GM18517 (cell line): ENCODE measurements at regions not wholly inside any gene's neighbourhood (a gene's known extent, or its start where the extent isn't known, plus 50 kb on each side); places are given as distances from the start of the nearest gene placed in this dataset.
"Not testable (repeated sequence)": the region's sequence is repeated elsewhere in the genome, so short reads cannot be mapped to it uniquely, and the experiment has no call there.

Source experiments
- ATAC-seq: cut with Tn5 transposase; IDR thresholded peaks from one replicate; pipeline ENCODE4 v1.9.1; 2021; ENCODE audit warnings: mild to moderate bottlenecking, moderate library complexity; ENCODE audit not compliant: unreplicated experiment

DNA sequence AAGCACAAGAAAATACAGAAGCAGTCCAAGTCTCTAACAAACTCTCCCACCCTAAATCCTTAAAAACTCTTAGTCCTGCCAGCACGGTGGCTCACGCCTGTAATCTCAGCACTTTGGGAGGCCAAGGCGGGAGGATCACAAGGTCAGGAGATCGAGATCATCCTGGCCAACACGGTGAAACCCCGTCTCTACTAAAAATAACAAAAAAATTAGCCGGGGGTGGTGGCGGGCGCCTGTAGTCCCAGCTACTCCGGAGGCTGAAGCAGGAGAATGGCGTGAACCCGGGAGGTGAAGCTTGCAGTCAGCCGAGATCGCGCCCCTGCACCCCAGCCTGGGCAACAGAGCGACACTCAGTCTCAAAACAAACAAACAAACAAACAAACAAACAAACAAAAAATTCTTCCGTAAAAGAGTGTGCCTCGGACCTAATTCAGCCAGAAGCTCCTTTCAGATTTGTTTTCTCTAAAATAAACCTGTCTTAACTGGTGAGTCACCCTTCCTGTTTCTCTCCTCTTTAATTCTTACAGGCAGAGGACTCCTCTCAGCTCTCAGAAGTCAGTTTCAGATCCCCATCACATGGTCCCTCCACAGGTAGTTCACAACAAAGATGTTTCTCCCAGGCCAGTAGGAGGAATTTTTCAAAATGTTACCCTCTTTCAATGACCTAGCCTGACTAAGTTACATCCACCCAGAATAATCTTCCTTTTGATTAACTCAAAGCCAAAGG, 953.2 kb downstream of the STIM2 start:
- not testable (repeated sequence) for ATAC-seq

- ATAC-seq = no peak
These were observed 958.6 kb downstream of the STIM2 start for GRCh38 chr4:27819246-27819645.

GRCh38 chr4:27828843-27829242, 968.2 kb downstream of the STIM2 start:
- no peak for ATAC-seq

DNA sequence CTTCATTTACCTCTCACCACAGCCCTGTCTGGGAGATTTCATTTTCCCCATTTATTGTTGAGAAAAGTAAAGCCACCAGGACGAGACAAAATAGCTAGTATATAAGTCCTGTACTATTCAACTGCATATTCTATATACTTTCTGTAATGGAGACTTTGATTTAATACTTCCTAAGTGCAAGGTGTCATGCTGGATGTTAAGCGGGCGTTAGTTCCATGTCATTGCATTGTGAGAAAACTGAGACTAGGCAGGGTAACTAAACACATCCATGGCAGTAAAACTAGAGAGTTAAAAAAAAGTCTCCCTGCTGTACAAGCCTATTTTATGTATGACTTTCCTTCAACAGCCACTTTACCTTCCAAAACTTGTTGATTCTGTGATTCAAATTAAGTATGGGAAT, 969.6 kb downstream of the STIM2 start:
- no peak for ATAC-seq

- no peak for ATAC-seq
These were observed 975.2 kb downstream of the STIM2 start for GRCh38 chr4:27835851-27836250.

DNA sequence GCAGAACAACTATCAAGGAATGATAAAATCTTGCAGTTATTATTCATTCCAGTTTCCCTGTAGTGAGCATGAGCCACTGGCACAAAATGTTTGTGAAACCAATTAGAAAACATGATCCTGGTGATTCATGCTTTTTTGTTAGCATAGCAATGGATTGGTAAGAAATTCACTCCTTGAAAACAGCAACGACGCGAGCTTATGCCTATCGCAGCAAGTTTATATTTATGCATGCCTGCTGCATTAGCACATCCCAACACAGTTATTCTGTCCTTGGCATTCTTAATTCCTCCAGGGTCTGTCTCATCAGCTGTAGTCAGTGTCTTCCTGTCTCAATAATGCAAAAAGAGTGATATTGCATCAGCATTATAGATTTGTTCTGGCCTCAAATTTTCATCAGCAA, 975.9 kb downstream of the STIM2 start:
- no peak for ATAC-seq

DNA sequence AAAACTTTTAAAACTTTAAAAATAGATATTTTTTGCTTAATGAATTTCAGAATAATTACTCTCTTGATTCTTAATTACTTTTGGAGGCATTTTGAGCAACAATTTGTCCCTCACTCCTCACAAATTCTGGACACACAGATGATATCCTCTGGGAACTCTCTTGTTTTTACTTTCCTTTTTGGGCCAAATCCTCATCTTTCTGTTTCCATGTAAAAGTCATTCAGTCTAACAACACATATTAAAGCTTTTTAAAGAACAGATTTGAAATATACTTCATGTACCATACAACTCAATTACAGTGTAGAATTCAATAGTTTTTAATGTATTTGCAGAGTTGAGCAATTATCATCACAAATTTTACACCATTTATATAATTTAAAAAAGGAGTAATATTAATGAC, 983.1 kb downstream of the STIM2 start:
- ATAC-seq = no peak

- ATAC-seq = no peak
These were observed 983.7 kb downstream of the STIM2 start for GRCh38 chr4:27844376-27844775.

- ATAC-seq = no peak
These were observed 986.3 kb downstream of the STIM2 start for GRCh38 chr4:27846951-27847350.

- no peak for ATAC-seq
These were observed 1000.7 kb downstream of the STIM2 start for GRCh38 chr4:27861381-27861787.

GRCh38 chr4:27861802-27862201, 1001.2 kb downstream of the STIM2 start:
- no peak for ATAC-seq

DNA sequence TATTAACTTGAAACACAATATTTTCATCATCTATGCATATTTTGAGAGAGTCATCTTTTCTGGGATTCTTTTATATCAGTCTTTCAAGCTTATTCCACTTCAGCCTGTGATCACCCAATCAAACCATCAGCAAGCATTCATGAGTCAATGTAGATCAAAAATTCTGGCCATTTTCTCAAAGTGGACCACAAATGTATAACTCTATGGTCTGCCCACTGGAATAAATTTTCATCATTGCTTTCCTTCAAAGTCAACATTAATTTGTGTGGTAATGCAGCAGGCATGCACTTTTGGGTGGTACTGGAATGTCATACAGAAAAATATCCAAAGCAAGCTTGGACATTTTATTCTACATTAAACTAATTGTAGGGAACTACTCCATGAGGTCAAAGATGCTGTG, 1013.0 kb downstream of the STIM2 start:
- no peak for ATAC-seq

DNA sequence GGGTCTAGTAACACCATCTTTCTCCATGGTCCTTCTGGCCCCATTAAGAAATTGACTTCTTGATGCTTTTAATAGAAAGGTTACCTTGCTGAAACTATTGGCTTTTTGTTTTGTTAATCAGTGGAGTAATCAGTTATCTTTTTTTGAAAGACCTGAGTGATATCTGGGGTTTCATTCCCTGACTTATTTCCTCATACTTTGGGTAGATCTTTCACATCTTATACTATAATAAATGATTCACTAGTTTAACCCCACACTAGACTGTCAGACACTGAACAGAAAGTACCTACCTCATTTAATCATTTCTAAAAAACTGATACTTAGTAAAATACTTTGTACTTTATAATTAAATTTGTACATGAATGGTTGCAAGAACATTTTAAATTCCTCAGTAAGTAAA, 1021.1 kb downstream of the STIM2 start:
- no peak for ATAC-seq

DNA sequence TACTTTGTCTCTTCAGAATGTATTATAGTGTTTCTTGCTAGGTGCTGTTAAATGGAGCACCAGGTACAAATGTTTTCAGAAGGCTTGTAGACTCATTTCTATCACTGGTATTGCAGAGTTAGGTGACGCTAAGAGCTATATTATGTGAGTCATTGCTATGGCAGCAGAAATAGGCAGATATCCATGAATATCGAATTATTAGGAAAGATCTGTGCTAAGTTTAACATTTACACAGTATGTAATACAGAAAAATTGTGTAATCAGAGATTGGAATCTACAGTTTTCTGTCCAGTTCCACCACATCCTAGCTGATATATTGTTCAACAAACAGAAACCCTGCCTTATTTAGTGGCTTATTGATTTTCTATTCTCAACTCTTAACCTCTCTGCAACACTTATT, 1025.5 kb downstream of the STIM2 start:
- ATAC-seq = no peak

DNA sequence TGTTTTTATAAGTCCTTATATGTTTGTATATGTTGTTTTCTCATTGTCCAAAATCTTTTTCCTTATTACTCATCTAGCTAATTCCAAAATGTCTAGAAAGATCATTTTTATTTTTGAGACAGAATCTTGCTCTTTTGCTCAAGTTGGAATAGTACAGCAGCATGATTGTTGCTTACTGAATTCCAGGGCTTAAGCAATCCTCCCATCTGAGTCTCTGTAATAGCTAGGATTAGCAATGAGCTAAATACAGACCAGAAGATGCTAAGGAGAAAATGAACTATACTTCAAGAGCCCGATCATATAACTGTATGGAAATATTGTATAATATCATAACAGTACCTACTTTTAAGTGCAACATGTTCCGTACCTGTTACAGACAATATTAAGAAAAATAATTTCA, 1027.0 kb downstream of the STIM2 start:
- ATAC-seq = no peak

DNA sequence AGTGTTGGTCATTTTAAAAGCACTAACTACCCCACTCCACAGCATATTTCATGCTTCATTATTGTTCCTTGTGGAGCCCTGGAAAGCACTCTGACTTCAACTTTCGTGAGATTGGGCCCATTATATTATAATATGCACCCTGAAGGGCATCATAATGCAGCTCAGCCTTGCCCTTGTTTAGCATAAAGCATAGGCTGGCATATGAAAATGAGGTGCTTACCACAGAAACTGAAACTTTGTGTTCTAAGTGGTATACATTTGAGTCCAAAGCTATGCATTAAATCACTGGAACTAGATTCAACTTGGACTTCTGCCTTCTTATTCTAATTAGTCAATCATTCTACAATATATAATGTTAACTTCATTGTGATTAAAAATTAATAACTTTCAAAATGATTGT, 1027.9 kb downstream of the STIM2 start:
- no peak for ATAC-seq

DNA sequence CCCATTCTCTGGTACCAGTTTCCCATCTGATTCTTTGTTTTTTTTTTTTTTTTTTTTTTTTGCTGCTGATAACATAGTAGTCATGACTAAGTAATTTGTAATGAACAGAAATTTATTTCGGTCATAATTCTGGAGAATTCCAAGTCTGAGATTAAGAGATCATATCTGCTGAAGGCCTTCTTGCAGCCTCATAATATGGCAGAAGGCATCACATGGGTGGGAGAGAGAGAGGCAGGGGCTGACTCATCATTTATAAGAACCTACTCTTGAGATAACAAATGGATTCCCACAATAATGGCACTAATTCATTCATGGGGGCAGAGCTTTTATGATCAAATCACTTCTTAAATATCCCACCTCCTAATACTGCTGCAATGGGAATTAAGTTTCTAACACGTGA, 1034.3 kb downstream of the STIM2 start:
- ATAC-seq = no peak

DNA sequence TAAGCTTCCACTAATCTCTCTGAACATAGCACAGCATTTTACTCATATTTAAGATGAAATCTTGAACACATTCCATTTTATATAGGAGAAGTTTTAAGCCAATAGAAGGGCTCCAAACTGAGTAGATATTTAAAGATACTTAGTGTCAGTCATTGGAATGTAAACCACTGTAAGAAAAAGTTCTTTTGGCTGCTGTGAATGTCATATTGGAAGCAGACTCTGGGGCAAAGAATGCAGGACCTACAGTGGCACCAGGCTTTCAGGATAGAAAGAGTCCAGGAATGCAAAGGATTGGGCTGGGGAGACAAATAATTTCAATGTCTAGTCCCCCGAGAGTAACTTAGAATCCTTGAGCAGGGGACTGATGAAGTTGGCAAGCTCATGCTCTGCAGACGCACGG, 1047.7 kb downstream of the STIM2 start:
- no peak for ATAC-seq

- no peak for ATAC-seq
These were observed 1049.6 kb downstream of the STIM2 start for GRCh38 chr4:27910227-27910626.

GRCh38 chr4:27911047-27911446, 1050.4 kb downstream of the STIM2 start:
- ATAC-seq = no peak

DNA sequence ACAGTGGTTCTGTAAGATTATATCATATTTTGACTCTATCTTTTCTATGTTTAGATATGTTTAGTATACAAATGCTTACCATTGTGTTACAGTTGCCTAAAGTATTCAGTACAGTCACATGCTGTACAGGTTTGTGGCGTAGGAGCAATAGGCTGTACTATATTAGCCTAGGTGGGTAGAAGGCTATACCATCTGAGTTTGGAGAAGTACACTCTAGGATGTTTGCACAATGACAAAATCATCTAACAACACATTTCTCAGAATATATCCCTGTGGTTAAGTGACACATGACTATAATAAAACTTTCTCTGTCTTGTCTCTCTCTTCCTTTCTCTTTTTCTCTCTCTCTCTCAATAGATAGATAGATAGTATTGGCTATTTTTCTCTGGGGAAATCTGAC, 1053.1 kb downstream of the STIM2 start:
- no peak for ATAC-seq

DNA sequence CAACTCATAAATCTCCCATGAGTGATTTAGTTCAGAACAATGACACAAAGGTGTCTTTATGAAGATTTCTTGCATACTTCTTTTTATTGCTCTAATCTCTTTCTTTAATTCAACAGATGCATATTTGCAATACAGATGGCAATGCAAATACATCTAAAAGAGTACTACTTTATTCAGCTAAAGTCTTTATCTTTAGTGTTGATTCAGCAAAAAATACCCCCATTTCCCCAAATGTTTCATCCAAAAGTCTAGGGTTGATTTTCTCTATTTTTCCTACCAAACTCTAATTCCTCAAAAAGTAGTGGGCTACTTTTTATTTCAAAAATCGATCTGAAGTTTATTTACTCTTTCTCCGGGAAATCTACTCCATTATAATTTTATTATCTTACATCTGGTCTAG, 1055.2 kb downstream of the STIM2 start:
- ATAC-seq = no peak

DNA sequence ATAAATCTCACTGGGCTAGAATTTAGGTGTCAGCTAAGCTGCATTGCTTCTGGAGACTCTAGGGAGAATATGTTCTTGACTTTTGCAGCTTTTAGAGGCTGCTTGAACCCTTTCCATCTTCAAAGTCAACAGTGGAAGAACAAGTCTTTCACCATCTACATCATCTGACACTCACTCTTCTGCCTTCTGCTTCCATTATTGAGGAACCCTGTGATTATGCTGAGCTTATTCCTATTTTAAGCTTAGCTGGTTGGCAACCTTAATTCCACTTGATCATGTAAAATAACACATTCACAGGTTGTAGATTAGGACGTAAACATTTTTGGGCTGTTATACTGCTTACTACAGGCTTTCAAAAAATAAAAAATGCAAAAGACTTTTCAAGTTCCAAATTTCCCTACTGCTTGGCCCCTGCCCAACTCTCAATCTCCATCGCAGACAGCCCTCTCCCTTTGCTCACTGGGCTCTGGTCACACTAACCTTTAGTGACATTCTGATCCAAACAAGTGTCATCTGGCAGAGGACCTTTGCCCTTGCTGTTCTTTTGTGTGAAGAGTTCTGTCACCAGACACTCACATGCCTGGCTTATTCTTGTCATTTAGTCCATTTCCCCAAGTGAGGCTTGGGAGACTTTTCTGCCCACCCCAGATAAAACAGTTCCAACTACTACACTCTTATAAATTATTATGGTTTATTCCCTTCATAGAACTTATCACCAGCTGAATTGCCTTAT, 1056.0 kb downstream of the STIM2 start:
- ATAC-seq = no peak
